SK-N-MC (cell line): ENCODE measurements at regions not wholly inside any gene's neighbourhood (a gene's known extent, or its start where the extent isn't known, plus 50 kb on each side); places are given as distances from the start of the nearest gene placed in this dataset.

Experiments used
- EZH2 ChIP-seq: fragments of 200-600 bp; sonication (generic); IDR thresholded peaks from one replicate; pipeline ENCODE4 v1.6.1; 2017; ENCODE audit warnings: antibody characterized with exemption
- FOXP2 ChIP-seq: optimal IDR thresholded peaks from 2 replicates; pipeline ENCODE3; 2011; ENCODE audit warnings: mild to moderate bottlenecking, moderate library complexity; ENCODE audit not compliant: insufficient read depth; ENCODE audit errors: extremely low read length, control extremely low read depth
- POLR2AphosphoS5 ChIP-seq: IDR thresholded peaks from 2 replicates; pipeline ENCODE4 v1.6.1; 2012; ENCODE audit warnings: mild to moderate bottlenecking, low read depth, low read length, borderline replicate concordance

- TF ChIP-seq EZH2 = no peak
- no peak for TF ChIP-seq POLR2AphosphoS5
- TF ChIP-seq FOXP2 = no peak
Measured at GRCh38 chr2:58767828-58768714, 526.9 kb upstream of the FANCL start.
